Left lung (tissue), 4 donors: ENCODE measurements at regions not wholly inside any gene's neighbourhood (a gene's known extent, or its start where the extent isn't known, plus 50 kb on each side); places are given as distances from the start of the nearest gene placed in this dataset.

Experiments
- ATAC-seq: fragments of 200-7000 bp; cut with Tn5 transposase; one replicate; pipeline ENCODE4 v1.9.1; 2020; ENCODE audit warnings: moderate library complexity
- DNase-seq, 4 donors: peaks; one replicate each; pipeline ENCODE4 v3.0.0-alpha.2; 2013 to 2020
- H3K27ac ChIP-seq, 2 donors: fragments of 200-600 bp; sonication (generic) in 1 of 2; one replicate each; pipeline versions ENCODE4 v1.5.0 to v1.8.0; 2020 to 2021
- H3K27me3 ChIP-seq, 2 donors: fragments of 200-600 bp; sonication (generic) in 1 of 2; one replicate each; pipeline versions ENCODE4 v1.5.0 to v1.8.0; 2020 to 2021
- H3K36me3 ChIP-seq, 2 donors: fragments of 200-600 bp; sonication (generic) in 1 of 2; one replicate each; pipeline versions ENCODE4 v1.5.0 to v1.8.0; 2020 to 2021
- H3K4me1 ChIP-seq, 2 donors: fragments of 200-600 bp; one replicate each; pipeline ENCODE4 v1.8.0; 2021
- H3K4me3 ChIP-seq, 2 donors: fragments of 200-600 bp; sonication (generic) in 1 of 2; one replicate each; pipeline versions ENCODE4 v1.5.0 to v1.8.0; 2020 to 2021; ENCODE audit warnings: mild to moderate bottlenecking in 1 of 2
- H3K9me3 ChIP-seq, 2 donors: fragments of 200-600 bp; sonication (generic) in 1 of 2; one replicate each; pipeline versions ENCODE4 v1.5.0 to v1.8.0; 2020 to 2021
- CTCF ChIP-seq, 2 donors: fragments of 200-600 bp; sonication (generic) in 1 of 2; IDR thresholded peaks; one replicate each; pipeline versions ENCODE4 v1.5.0 to v1.8.0; 2021; ENCODE audit warnings: antibody characterized with exemption in 2 of 2
- intact Hi-C, 2 donors: fragments of 100-400 bp; cut with DNase I; formaldehyde crosslinking; loops; one replicate each; pipeline versions ENCODE4 v1.11.2 to v1.14.2; 2022
- donor health status: DM: no; HTN: yes; CAD: no.
- donor health status: DM: no; HTN: no; CAD: no.

DNA sequence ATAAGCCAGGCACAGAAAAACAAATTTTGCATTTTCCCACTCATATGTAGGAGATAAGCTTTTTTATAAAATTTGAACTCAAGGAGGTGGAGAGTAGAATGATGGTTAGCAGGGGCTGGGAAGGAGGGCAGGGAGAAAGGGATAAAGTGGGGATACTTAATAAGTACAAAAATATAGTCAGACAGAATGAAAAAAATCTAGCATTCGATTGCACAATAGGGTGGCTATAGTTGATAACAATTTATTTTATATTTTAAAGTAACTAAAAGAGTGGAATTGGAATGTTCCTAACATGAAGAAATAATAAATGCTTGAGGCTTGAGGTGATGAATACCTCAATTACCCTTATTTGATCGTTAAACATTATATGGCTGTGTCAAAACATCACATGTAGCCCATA lies 415.7 kb upstream of the STEAP1 start:
- Histone ChIP-seq H3K36me3 (no peaks in the 10 kb centered on the region), H3K27ac (no peak overlapping the region), H3K9me3 (peaks cover 0 to 2% of the 10 kb centered on the region in 2 donors), H3K4me3 (no peak overlapping the region), H3K27me3 (no peaks in the 10 kb centered on the region), H3K4me1 (no peaks in the 10 kb centered on the region)
- no peak for DNase-seq
- intact Hi-C loops, result no loop called here
- TF ChIP-seq CTCF (IDR thresholded peaks at IDR 0.05), result no peak
- no peak for ATAC-seq

- H3K4me3 ChIP-seq, result no peak overlapping the region
- no peaks in the 10 kb centered on the region for H3K36me3 ChIP-seq
- no peak overlapping the region for H3K27ac ChIP-seq
- ATAC-seq (no peak), DNase-seq (no peak)
- intact Hi-C loops, result no loop called here
- no peaks in the 10 kb centered on the region for H3K27me3 ChIP-seq
- no peaks in the 10 kb centered on the region for H3K4me1 ChIP-seq
- no peak for TF ChIP-seq CTCF (IDR thresholded peaks at IDR 0.05)
- H3K9me3 ChIP-seq, result no peaks in the 10 kb centered on the region
Observed at GRCh38 chr7:89757910-89758309, 396.4 kb upstream of the STEAP1 start.

DNA sequence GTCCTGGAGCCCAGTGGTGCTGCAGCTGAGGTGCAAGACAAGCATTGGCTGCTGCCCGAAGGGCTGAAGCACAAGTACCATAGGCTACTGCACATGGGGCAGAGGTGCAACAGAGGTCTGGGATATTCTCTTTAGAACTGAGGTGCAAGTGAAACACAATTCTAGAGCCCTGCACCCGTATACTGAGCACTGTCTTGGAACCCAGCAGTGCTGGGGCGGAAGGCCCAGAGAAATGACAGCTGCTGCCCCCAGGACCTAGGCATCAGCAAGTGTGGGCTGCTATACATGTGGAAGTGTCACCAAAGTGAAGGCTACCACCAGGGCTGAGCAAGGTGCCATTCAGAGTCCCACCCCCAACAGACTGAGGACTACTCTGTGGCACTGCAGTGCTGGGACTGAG lies 393.6 kb upstream of the STEAP1 start:
- intact Hi-C loops, result no loop called here
- ATAC-seq (no peak), DNase-seq (peak in 1 of 4 donors; percentile 14)

GRCh38 chr7:89761173-89761572 lies 393.1 kb upstream of the STEAP1 start:
- ATAC-seq, result no peak

More for the DNA sequence above, 393.6 kb upstream of the STEAP1 start:
- H3K27me3 ChIP-seq, result no peaks in the 10 kb centered on the region
- H3K36me3 ChIP-seq, result no peaks in the 10 kb centered on the region
- H3K4me3 ChIP-seq, result no peak overlapping the region
- no peak overlapping the region for H3K27ac ChIP-seq
- H3K9me3 ChIP-seq, result no peaks in the 10 kb centered on the region
- TF ChIP-seq CTCF (IDR thresholded peaks at IDR 0.05), result no peak
- H3K4me1 ChIP-seq, result no peaks in the 10 kb centered on the region

GRCh38 chr7:89770161-89770560 lies 384.1 kb upstream of the STEAP1 start:
- Histone ChIP-seq H3K4me3 (no peak overlapping the region), H3K27ac (no peak overlapping the region), H3K9me3 (no peaks in the 10 kb centered on the region), H3K4me1 (no peaks in the 10 kb centered on the region), H3K36me3 (no peaks in the 10 kb centered on the region), H3K27me3 (no peaks in the 10 kb centered on the region)
- intact Hi-C loops, result no loop called here
- no peak for TF ChIP-seq CTCF (IDR thresholded peaks at IDR 0.05)
- no peak for ATAC-seq
- DNase-seq, result no peak

More at GRCh38 chr7:89761173-89761572, 393.1 kb upstream of the STEAP1 start:
- H3K9me3 ChIP-seq, result no peaks in the 10 kb centered on the region
- TF ChIP-seq CTCF (IDR thresholded peaks at IDR 0.05), result no peak
- H3K27me3 ChIP-seq, result no peaks in the 10 kb centered on the region
- H3K27ac ChIP-seq, result no peak overlapping the region
- no peak overlapping the region for H3K4me3 ChIP-seq
- peak in 1 of 4 donors; percentile 22 for DNase-seq
- intact Hi-C loops, result no loop called here
- H3K36me3 ChIP-seq, result no peaks in the 10 kb centered on the region
- no peaks in the 10 kb centered on the region for H3K4me1 ChIP-seq
